HG03135 (cell line): ENCODE measurements at regions not wholly inside any gene's neighbourhood (a gene's known extent, or its start where the extent isn't known, plus 50 kb on each side); places are given as distances from the start of the nearest gene placed in this dataset.
"Not testable (repeated sequence)": the region's sequence is repeated elsewhere in the genome, so short reads cannot be mapped to it uniquely, and the experiment has no call there.

Source experiments
- ATAC-seq: cut with Tn5 transposase; IDR thresholded peaks from one replicate; pipeline ENCODE4 v1.9.1; 2021; ENCODE audit warnings: mild to moderate bottlenecking, moderate library complexity; ENCODE audit not compliant: unreplicated experiment

GRCh38 chr3:20572473-20572872 is 386.5 kb upstream of the SGO1 start:
- no peak for ATAC-seq

- no peak for ATAC-seq
Measured at GRCh38 chr3:20569310-20569709, 383.3 kb upstream of the SGO1 start.

- ATAC-seq, result no peak
Measured at GRCh38 chr3:20564966-20565365, 379.0 kb upstream of the SGO1 start.

GRCh38 chr3:20563985-20564384 is 378.0 kb upstream of the SGO1 start:
- ATAC-seq, result no peak

GRCh38 chr3:20563251-20563650 is 377.2 kb upstream of the SGO1 start:
- ATAC-seq, result no peak

GRCh38 chr3:20561166-20561565 is 375.2 kb upstream of the SGO1 start:
- no peak for ATAC-seq

GRCh38 chr3:20560446-20560845 is 374.4 kb upstream of the SGO1 start:
- ATAC-seq, result not testable (repeated sequence)

- ATAC-seq, result no peak
Measured at GRCh38 chr3:20558161-20558560, 372.2 kb upstream of the SGO1 start.

- ATAC-seq, result no peak
Measured at GRCh38 chr3:20556661-20557060, 370.7 kb upstream of the SGO1 start.

- no peak for ATAC-seq
Measured at GRCh38 chr3:20552605-20553275, 366.7 kb upstream of the SGO1 start.

GRCh38 chr3:20547361-20548269 is 361.6 kb upstream of the SGO1 start:
- not testable (repeated sequence) for ATAC-seq

- ATAC-seq, result no peak
Measured at GRCh38 chr3:20546636-20547035, 360.6 kb upstream of the SGO1 start.

- ATAC-seq, result no peak
Measured at GRCh38 chr3:20543535-20544226, 357.7 kb upstream of the SGO1 start.

- ATAC-seq, result no peak
Measured at GRCh38 chr3:20540066-20540465, 354.1 kb upstream of the SGO1 start.

GRCh38 chr3:20539666-20540065 is 353.7 kb upstream of the SGO1 start:
- no peak for ATAC-seq

GRCh38 chr3:20537234-20537633 is 351.2 kb upstream of the SGO1 start:
- no peak for ATAC-seq

- no peak for ATAC-seq
Measured at GRCh38 chr3:20529911-20530310, 343.9 kb upstream of the SGO1 start.

- ATAC-seq, result no peak
Measured at GRCh38 chr3:20528180-20528770, 342.3 kb upstream of the SGO1 start.

- no peak for ATAC-seq
Measured at GRCh38 chr3:20527368-20527767, 341.4 kb upstream of the SGO1 start.

- no peak for ATAC-seq
Measured at GRCh38 chr3:20524328-20524727, 338.3 kb upstream of the SGO1 start.

GRCh38 chr3:20523293-20523692 is 337.3 kb upstream of the SGO1 start:
- no peak for ATAC-seq
